22Rv1 (cell line): ENCODE measurements at regions not wholly inside any gene's neighbourhood (a gene's known extent, or its start where the extent isn't known, plus 50 kb on each side); places are given as distances from the start of the nearest gene placed in this dataset.

Experiments used
- H3K27ac ChIP-seq: fragments of 450-650 bp; 2 replicates; pipeline ENCODE4 v1.5.1; 2017
- CTCF ChIP-seq: fragments of 450-650 bp; IDR thresholded peaks from 2 replicates; pipeline ENCODE4 v1.5.1; 2017; ENCODE audit warnings: mild to moderate bottlenecking
- ZFX ChIP-seq: fragments of 450-650 bp; IDR thresholded peaks from 2 replicates; pipeline ENCODE4 v1.6.1; 2017; ENCODE audit warnings: antibody characterized with exemption, borderline replicate concordance

- no peak overlapping the region for H3K27ac ChIP-seq
- TF ChIP-seq CTCF (no peak), ZFX (no peak)
Measured at GRCh38 chr6:96685702-96686101, 122.8 kb downstream of the FHL5 start.

GRCh38 chr6:96683819-96684528 is 121.0 kb downstream of the FHL5 start:
- TF ChIP-seq CTCF (no peak), ZFX (no peak)
- no peak overlapping the region for H3K27ac ChIP-seq

- H3K27ac ChIP-seq = no peak overlapping the region
- TF ChIP-seq ZFX (no peak), CTCF (no peak)
Measured at GRCh38 chr6:96682017-96682416, 119.1 kb downstream of the FHL5 start.

GRCh38 chr6:96675597-96675996 is 112.7 kb downstream of the FHL5 start:
- no peak for TF ChIP-seq CTCF
- no peak for TF ChIP-seq ZFX
- H3K27ac ChIP-seq = no peak overlapping the region
